Uterus (tissue), 3 donors: ENCODE measurements at regions not wholly inside any gene's neighbourhood (a gene's known extent, or its start where the extent isn't known, plus 50 kb on each side); places are given as distances from the start of the nearest gene placed in this dataset.

ENCODE experiments used
- DNase-seq, 2 donors: peaks; one replicate each; pipeline ENCODE4 v3.0.0-alpha.2; 2019 to 2020
- H3K27ac ChIP-seq, 2 donors: fragments of 200-600 bp; sonication (generic); 1 replicate in 1 of 2; 2 replicates in 1 of 2; pipeline ENCODE4 v1.5.1; 2016 to 2018
- H3K27me3 ChIP-seq, 2 donors: fragments of 200-600 bp; sonication (generic); one replicate each; pipeline ENCODE4 v1.5.1; 2018 to 2019; ENCODE audit warnings: control low read depth in 1 of 2
- H3K36me3 ChIP-seq, 2 donors: fragments of 200-600 bp; sonication (generic); one replicate each; pipeline ENCODE4 v1.5.1; 2019; ENCODE audit warnings: control low read depth in 1 of 2
- H3K4me1 ChIP-seq, 2 donors: fragments of 200-600 bp; sonication (generic); one replicate each; pipeline ENCODE4 v1.5.1; 2018 to 2019; ENCODE audit warnings: control low read depth in 1 of 2
- H3K4me3 ChIP-seq, 2 donors: fragments of 200-600 bp; sonication (generic); 1 replicate in 1 of 2; 2 replicates in 1 of 2; pipeline ENCODE4 v1.5.1; 2018 to 2019; ENCODE audit warnings: mild to moderate bottlenecking in 1 of 2
- H3K9me3 ChIP-seq, 2 donors: fragments of 200-600 bp; sonication (generic); one replicate each; pipeline ENCODE4 v1.5.1; 2019; ENCODE audit warnings: control low read depth in 1 of 2
- CTCF ChIP-seq, 4 experiments: fragments of 200-600 bp in 2 of 4; fragments of 450-650 bp in 2 of 4; sonication (generic) in 2 of 4; IDR thresholded peaks; one replicate each; pipeline ENCODE4 v1.5.1; 2016 to 2019; ENCODE audit warnings: antibody characterized with exemption in 4 of 4, mild to moderate bottlenecking in 2 of 4, moderate library complexity in 1 of 4
- POLR2A ChIP-seq, 2 donors: fragments of 450-650 bp; IDR thresholded peaks; one replicate each; pipeline ENCODE4 v1.6.1; 2016; ENCODE audit warnings: antibody characterized with exemption in 2 of 2, mild to moderate bottlenecking in 1 of 2, moderate library complexity in 1 of 2
- intact Hi-C: fragments of 100-400 bp; cut with DNase I; formaldehyde crosslinking; loops from one replicate; pipeline ENCODE4 v1.15.1; 2023; ENCODE audit warnings: low total_unique reads
- donor health status: DM: yes; HTN: yes; CAD: no.

GRCh38 chr14:27040552-27040951, 442.7 kb upstream of the NOVA1 start:
- Histone ChIP-seq H3K27me3 (no peaks in the 10 kb centered on the region), H3K36me3 (no peaks in the 10 kb centered on the region), H3K9me3 (no peaks in the 10 kb centered on the region), H3K4me1 (no peaks in the 10 kb centered on the region), H3K27ac (no peak overlapping the region), H3K4me3 (no peak overlapping the region)
- intact Hi-C loops: no loop called here
- no peak for DNase-seq
- TF ChIP-seq POLR2A (IDR thresholded peaks at IDR 0.05) (no peak), CTCF (IDR thresholded peaks at IDR 0.05) (no peak)

- TF ChIP-seq CTCF (IDR thresholded peaks at IDR 0.05) (no peak), POLR2A (IDR thresholded peaks at IDR 0.05) (no peak)
- Histone ChIP-seq H3K27me3 (no peaks in the 10 kb centered on the region), H3K9me3 (no peaks in the 10 kb centered on the region), H3K27ac (no peak overlapping the region), H3K36me3 (no peaks in the 10 kb centered on the region), H3K4me3 (no peak overlapping the region), H3K4me1 (no peaks in the 10 kb centered on the region)
- DNase-seq: no peak
- intact Hi-C loops: no loop called here
Observed at GRCh38 chr14:27049701-27050100, 451.9 kb upstream of the NOVA1 start.

GRCh38 chr14:27050208-27050607, 452.4 kb upstream of the NOVA1 start:
- intact Hi-C loops: no loop called here
- H3K27me3 ChIP-seq: no peaks in the 10 kb centered on the region

GRCh38 chr14:27056586-27056985, 458.8 kb upstream of the NOVA1 start:
- Histone ChIP-seq H3K9me3 (no peaks in the 10 kb centered on the region), H3K4me3 (no peak overlapping the region), H3K4me1 (no peaks in the 10 kb centered on the region), H3K27me3 (peaks cover 0 to 3% of the 10 kb centered on the region in 2 donors), H3K27ac (no peak overlapping the region), H3K36me3 (no peaks in the 10 kb centered on the region)
- intact Hi-C loops: no loop called here
- no peak for TF ChIP-seq CTCF (IDR thresholded peaks at IDR 0.05)
- no peak for TF ChIP-seq POLR2A (IDR thresholded peaks at IDR 0.05)
- DNase-seq: no peak

More at GRCh38 chr14:27050208-27050607, 452.4 kb upstream of the NOVA1 start:
- no peak overlapping the region for H3K4me3 ChIP-seq
- no peaks in the 10 kb centered on the region for H3K9me3 ChIP-seq
- TF ChIP-seq POLR2A (IDR thresholded peaks at IDR 0.05) (no peak), CTCF (IDR thresholded peaks at IDR 0.05) (no peak)
- no peaks in the 10 kb centered on the region for H3K36me3 ChIP-seq
- H3K4me1 ChIP-seq: no peaks in the 10 kb centered on the region
- H3K27ac ChIP-seq: no peak overlapping the region
- no peak for DNase-seq

GRCh38 chr14:27061299-27061698, 463.5 kb upstream of the NOVA1 start:
- no peaks in the 10 kb centered on the region for H3K4me1 ChIP-seq
- no peak overlapping the region for H3K27ac ChIP-seq
- H3K4me3 ChIP-seq: no peak overlapping the region
- H3K9me3 ChIP-seq: no peaks in the 10 kb centered on the region
- no peak for DNase-seq
- H3K36me3 ChIP-seq: no peaks in the 10 kb centered on the region
- peaks cover 0 to 3% of the 10 kb centered on the region in 2 donors for H3K27me3 ChIP-seq
- TF ChIP-seq CTCF (IDR thresholded peaks at IDR 0.05) (no peak), POLR2A (IDR thresholded peaks at IDR 0.05) (no peak)
- intact Hi-C loops: no loop called here
